OCI-LY3 (cell line): ENCODE measurements at regions not wholly inside any gene's neighbourhood (a gene's known extent, or its start where the extent isn't known, plus 50 kb on each side); places are given as distances from the start of the nearest gene placed in this dataset.

Experiments
- H2AFZ ChIP-seq: fragments of 200-600, 300-600 bp; shearing (Covaris generic); 2 replicates; pipeline ENCODE4 v1.6.0; 2014; ENCODE audit warnings: antibody characterized with exemption, low read depth, low read length
- H3K27ac ChIP-seq: fragments of 200-600, 300-600 bp; sonication (generic); 2 replicates; pipeline ENCODE4 v1.5.1; 2014; ENCODE audit warnings: mild to moderate bottlenecking, low read length, moderate library complexity, mixed read lengths
- H3K27me3 ChIP-seq: fragments of 200-600, 300-600 bp; sonication (generic); 2 replicates; pipeline ENCODE4 v1.6.1; 2014; ENCODE audit warnings: low read depth, low read length, mixed read lengths
- H3K36me3 ChIP-seq: fragments of 200-600, 300-600 bp; sonication (generic); replicated peaks from 2 replicates; pipeline ENCODE3; 2014; ENCODE audit warnings: low read depth, low read length, mixed read lengths
- H3K4me1 ChIP-seq: fragments of 300-600, 200-600 bp; sonication (generic); 2 replicates; pipeline ENCODE4 v1.6.1; 2014; ENCODE audit warnings: low read length, mixed read lengths
- H3K4me2 ChIP-seq: fragments of 200-600, 300-600 bp; sonication (generic); 2 replicates; pipeline ENCODE4 v1.6.1; 2014; ENCODE audit warnings: low read length, mixed read lengths
- H3K4me3 ChIP-seq: fragments of 300-600, 200-600 bp; sonication (generic); 2 replicates; pipeline ENCODE4 v1.5.1; 2014; ENCODE audit warnings: antibody characterized with exemption, mild to moderate bottlenecking, low read length, moderate library complexity
- H3K79me2 ChIP-seq: fragments of 300-600, 200-600 bp; shearing (Covaris generic); 2 replicates; pipeline ENCODE4 v1.6.1; 2014; ENCODE audit warnings: mild to moderate bottlenecking, low read length, mixed read lengths
- H3K9ac ChIP-seq: fragments of 300-600, 200-600 bp; shearing (Covaris generic); 2 replicates; pipeline ENCODE4 v1.6.0; 2014; ENCODE audit warnings: mild to moderate bottlenecking, low read length, moderate library complexity
- H3K9me3 ChIP-seq: fragments of 200-600, 300-600 bp; shearing (Covaris generic); 2 replicates; pipeline ENCODE4 v1.6.1; 2014; ENCODE audit warnings: low read length, mixed read lengths; ENCODE audit not compliant: insufficient read depth
- H4K20me1 ChIP-seq: fragments of 200-600, 300-600 bp; sonication (generic); 2 replicates; pipeline ENCODE4 v1.6.1; 2016; ENCODE audit warnings: low read length, mixed read lengths; ENCODE audit not compliant: insufficient read depth
- CTCF ChIP-seq: fragments of 200-600, 300-600 bp; sonication (generic); IDR thresholded peaks from 2 replicates; pipeline ENCODE4 v1.5.1; 2014; ENCODE audit warnings: antibody characterized with exemption, low read length, low read depth
- EZH2phosphoT487 ChIP-seq: fragments of 200-600 bp; shearing (Covaris generic); IDR thresholded peaks from 2 replicates; pipeline ENCODE4 v1.6.1; 2018; ENCODE audit warnings: antibody characterized with exemption, mixed run types, low read depth

- H3K9me3 ChIP-seq: no peaks in the 10 kb centered on the region
- no peaks in the 10 kb centered on the region for H3K79me2 ChIP-seq
- H3K27me3 ChIP-seq: no peaks in the 10 kb centered on the region
- H2AFZ ChIP-seq: no peak overlapping the region
- peaks cover 58% of the 10 kb centered on the region for H3K4me1 ChIP-seq
- H3K9ac ChIP-seq: no peak overlapping the region
- no peaks in the 10 kb centered on the region for H3K36me3 ChIP-seq
- no peak overlapping the region for H3K4me2 ChIP-seq
- H3K4me3 ChIP-seq: no peak overlapping the region
- TF ChIP-seq EZH2phosphoT487: no peak
- no peak for TF ChIP-seq CTCF
- no peak overlapping the region for H3K27ac ChIP-seq
- no peaks in the 10 kb centered on the region for H4K20me1 ChIP-seq
Measured at GRCh38 chr10:123556736-123557135, 109.4 kb upstream of the GPR26 start.

- no peak for TF ChIP-seq CTCF
- no peak for TF ChIP-seq EZH2phosphoT487
- Histone ChIP-seq H3K4me2 (no peak overlapping the region), H3K4me3 (no peak overlapping the region), H2AFZ (0 out of 2 replicates have a peak overlapping the region, but pooled peaks have one; percentile 46), H3K27ac (no peak overlapping the region), H3K4me1 (peaks cover 60% of the 10 kb centered on the region), H3K9ac (no peak overlapping the region), H3K36me3 (no peaks in the 10 kb centered on the region), H3K27me3 (no peaks in the 10 kb centered on the region), H4K20me1 (no peaks in the 10 kb centered on the region), H3K79me2 (no peaks in the 10 kb centered on the region), H3K9me3 (no peaks in the 10 kb centered on the region)
Measured at GRCh38 chr10:123557366-123558108, 108.6 kb upstream of the GPR26 start.

- Histone ChIP-seq H3K79me2 (no peaks in the 10 kb centered on the region), H4K20me1 (no peaks in the 10 kb centered on the region), H3K27me3 (no peaks in the 10 kb centered on the region), H3K36me3 (no peaks in the 10 kb centered on the region), H2AFZ (no peak overlapping the region; the same call in 1 of the 2 replicates), H3K4me1 (peaks cover 54% of the 10 kb centered on the region), H3K4me2 (no peak overlapping the region), H3K9me3 (no peaks in the 10 kb centered on the region), H3K9ac (no peak overlapping the region), H3K4me3 (no peak overlapping the region), H3K27ac (no peak overlapping the region)
- no peak for TF ChIP-seq EZH2phosphoT487
- TF ChIP-seq CTCF: no peak
Measured at GRCh38 chr10:123558651-123559050, 107.5 kb upstream of the GPR26 start.

GRCh38 chr10:123559066-123559822, 106.9 kb upstream of the GPR26 start:
- H2AFZ ChIP-seq: no peak overlapping the region; the same call in 1 of the 2 replicates
- H3K27me3 ChIP-seq: no peaks in the 10 kb centered on the region
- H3K4me2 ChIP-seq: peak overlapping the region; percentile 52
- no peaks in the 10 kb centered on the region for H4K20me1 ChIP-seq
- TF ChIP-seq CTCF (peak; percentile 86), EZH2phosphoT487 (no peak)
- H3K36me3 ChIP-seq: no peaks in the 10 kb centered on the region
- H3K9ac ChIP-seq: no peak overlapping the region
- H3K4me1 ChIP-seq: peaks cover 48% of the 10 kb centered on the region
- no peak overlapping the region for H3K27ac ChIP-seq
- H3K4me3 ChIP-seq: no peak overlapping the region
- no peaks in the 10 kb centered on the region for H3K79me2 ChIP-seq
- no peaks in the 10 kb centered on the region for H3K9me3 ChIP-seq
